ENCODE measurements at regions not wholly inside any gene's neighbourhood (a gene's known extent, or its start where the extent isn't known, plus 50 kb on each side); places are given as distances from the start of the nearest gene placed in this dataset.
"Not testable (repeated sequence)": the region's sequence is repeated elsewhere in the genome, so short reads cannot be mapped to it uniquely, and the experiment has no call there.

DNA sequence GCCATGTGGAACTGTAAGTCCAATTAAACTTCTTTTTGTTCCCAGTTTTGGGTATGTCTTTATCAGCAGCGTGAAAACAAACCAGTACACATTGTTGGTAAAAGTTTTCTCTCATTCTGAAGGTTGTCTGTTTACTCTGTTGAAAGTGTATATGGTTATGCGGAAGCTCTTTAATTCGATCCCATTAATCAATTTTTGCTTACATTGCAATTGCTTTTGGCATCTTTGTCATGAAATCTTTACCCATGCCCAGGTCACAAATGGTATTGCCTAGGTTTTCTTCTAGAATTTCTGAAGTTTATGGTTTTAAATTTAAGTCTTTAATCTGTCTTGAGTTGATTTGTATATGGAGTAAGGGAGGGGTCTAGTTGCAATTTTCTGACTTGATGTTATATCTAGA is 1901.9 kb downstream of the MAT2B start:
- H3K9me3 ChIP-seq: peaks cover 16% of the 10 kb centered on the region
- TF ChIP-seq Cebpa-rat (IDR thresholded peaks at IDR 0.05): no peak
- no peaks in the 10 kb centered on the region for H4K20me1 ChIP-seq
- H3K4me1 ChIP-seq: no peaks in the 10 kb centered on the region
- H3K36me3 ChIP-seq: no peaks in the 10 kb centered on the region
- no peak overlapping the region for H3K4me3 ChIP-seq
- no peak overlapping the region for H3K9ac ChIP-seq
- no peak overlapping the region for H3K27ac ChIP-seq
- no peaks in the 10 kb centered on the region for H3K27me3 ChIP-seq
- no peak overlapping the region for H3K4me2 ChIP-seq

DNA sequence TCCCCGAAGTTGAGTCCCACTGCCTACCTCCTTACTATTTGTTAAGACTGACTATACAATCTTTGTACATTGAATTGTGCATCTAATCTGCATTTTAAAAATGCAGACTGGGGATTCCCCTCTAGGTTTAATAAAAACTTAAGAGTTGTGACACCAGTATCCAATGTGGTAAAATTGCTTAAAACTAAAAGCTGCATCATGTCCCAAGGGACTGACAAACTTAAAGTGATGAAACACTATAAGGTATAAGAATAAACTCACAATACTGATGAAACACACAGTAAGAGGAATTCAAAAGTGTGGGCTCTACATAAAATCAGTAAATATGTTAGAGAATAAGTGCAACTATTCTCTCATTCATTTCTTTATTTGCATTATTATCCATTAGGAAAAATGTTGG is 1905.1 kb downstream of the MAT2B start:
- H3K4me2 ChIP-seq: no peak overlapping the region
- H3K36me3 ChIP-seq: no peaks in the 10 kb centered on the region
- H3K9ac ChIP-seq: no peak overlapping the region
- no peaks in the 10 kb centered on the region for H3K4me1 ChIP-seq
- H3K27me3 ChIP-seq: no peaks in the 10 kb centered on the region
- H4K20me1 ChIP-seq: no peaks in the 10 kb centered on the region
- TF ChIP-seq Cebpa-rat (IDR thresholded peaks at IDR 0.05): no peak
- no peak overlapping the region for H3K27ac ChIP-seq
- peaks cover 16% of the 10 kb centered on the region for H3K9me3 ChIP-seq
- H3K4me3 ChIP-seq: no peak overlapping the region

DNA sequence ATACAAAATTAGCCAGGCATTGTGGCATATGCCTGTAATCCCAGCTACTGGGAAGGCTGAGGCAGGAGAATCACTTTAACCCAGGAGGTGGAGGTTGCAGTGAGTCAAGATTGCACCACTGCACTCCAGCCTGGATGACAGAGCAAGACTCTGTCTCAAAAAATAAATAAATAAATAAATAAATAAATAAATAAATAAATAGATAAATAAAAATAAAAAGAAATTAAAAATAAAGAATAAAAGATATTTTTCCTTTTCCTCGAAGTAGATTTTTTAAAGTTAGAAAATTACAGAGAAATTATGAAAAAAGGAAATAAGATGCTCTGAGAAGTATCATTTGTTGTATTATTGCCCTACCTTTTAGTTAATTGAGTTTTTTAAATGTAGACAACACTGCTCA is 1906.1 kb downstream of the MAT2B start:
- H3K9me3 ChIP-seq: peaks cover 16% of the 10 kb centered on the region
- H3K4me3 ChIP-seq, H3K27ac ChIP-seq, H4K20me1 ChIP-seq, H3K4me2 ChIP-seq, H3K27me3 ChIP-seq, H3K36me3 ChIP-seq, H3K9ac ChIP-seq, H3K4me1 ChIP-seq: not testable (repeated sequence)

DNA sequence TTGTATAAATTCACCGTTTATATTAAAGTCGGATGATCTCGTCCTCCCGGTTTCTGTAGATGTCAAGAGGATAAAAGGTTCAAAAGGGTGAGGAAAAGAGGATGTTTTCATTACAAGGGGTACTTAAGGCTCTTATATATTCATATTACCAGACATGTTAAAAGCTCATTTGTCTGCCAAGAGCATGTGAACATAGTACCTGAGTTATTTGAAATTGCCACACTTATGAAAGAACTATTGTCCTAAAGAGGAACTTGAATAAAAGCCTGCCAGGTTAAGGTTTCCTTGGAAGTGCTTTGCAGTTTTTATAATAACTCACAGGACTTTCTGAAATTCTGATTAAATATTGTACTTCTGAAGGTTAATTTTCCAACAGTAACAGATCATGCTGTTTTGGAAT is 1915.1 kb downstream of the MAT2B start:
- Histone ChIP-seq H3K9me3 (no peaks in the 10 kb centered on the region), H4K20me1 (no peaks in the 10 kb centered on the region), H3K27me3 (no peaks in the 10 kb centered on the region), H3K27ac (no peak overlapping the region), H3K4me1 (no peaks in the 10 kb centered on the region), H3K4me2 (no peak overlapping the region), H3K9ac (no peak overlapping the region), H3K36me3 (no peaks in the 10 kb centered on the region), H3K4me3 (no peak overlapping the region)
- no peak for TF ChIP-seq Cebpa-rat (IDR thresholded peaks at IDR 0.05)

DNA sequence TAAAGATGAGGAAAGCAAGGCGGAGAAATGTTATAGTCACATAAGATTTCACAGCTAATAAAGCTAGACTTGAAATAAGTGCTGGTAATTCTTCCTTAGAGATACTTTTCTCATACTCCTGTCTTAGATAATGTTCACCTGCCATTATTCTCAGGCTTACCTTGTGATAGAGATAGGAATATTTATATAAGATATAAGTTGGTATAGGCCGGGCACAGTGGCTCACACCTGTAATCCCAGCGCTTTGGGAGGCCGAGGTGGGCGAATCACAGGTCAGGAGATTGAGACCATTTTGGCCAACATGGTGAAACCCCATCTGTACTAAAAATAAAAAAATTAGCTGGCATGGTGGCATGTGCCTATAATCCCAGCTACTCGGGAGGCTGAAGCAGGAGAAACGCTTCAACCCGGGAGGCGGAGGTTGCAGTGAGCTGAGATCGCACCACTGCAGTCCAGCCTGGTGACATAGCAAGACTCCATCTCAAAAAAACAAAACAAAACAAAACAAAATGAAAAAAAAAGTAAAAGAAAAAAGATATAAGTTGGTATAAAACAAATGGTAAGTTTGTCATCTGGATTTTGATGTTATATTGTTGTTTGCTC is 1918.4 kb downstream of the MAT2B start:
- Histone ChIP-seq H3K27ac (no peak overlapping the region), H3K4me3 (no peak overlapping the region), H4K20me1 (no peaks in the 10 kb centered on the region), H3K27me3 (no peaks in the 10 kb centered on the region), H3K4me1 (no peaks in the 10 kb centered on the region), H3K4me2 (no peak overlapping the region), H3K9me3 (no peaks in the 10 kb centered on the region), H3K9ac (no peak overlapping the region), H3K36me3 (no peaks in the 10 kb centered on the region)
- TF ChIP-seq Cebpa-rat (IDR thresholded peaks at IDR 0.05): no peak

DNA sequence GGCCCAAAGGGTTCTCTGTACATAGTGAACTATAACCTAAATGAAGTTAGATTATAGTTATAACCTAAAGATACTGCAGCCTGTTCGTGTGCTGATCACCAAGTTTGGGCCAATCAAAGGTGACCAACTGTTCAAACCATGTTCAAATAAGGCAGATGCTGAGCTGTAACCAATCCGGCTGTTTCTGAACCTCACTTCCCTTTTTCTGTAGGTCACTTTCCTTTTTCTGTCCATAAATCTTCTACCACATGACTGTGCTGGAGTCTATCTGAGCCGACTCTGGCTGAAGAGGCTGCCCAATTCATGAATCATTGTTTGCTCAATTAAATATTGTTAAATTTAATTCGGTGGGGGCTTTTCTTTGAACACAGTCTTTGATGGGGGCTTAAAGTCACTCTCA is 1920.2 kb downstream of the MAT2B start:
- H3K27me3 ChIP-seq: no peaks in the 10 kb centered on the region
- no peaks in the 10 kb centered on the region for H4K20me1 ChIP-seq
- H3K9me3 ChIP-seq: no peaks in the 10 kb centered on the region
- H3K4me2 ChIP-seq: no peak overlapping the region
- no peak overlapping the region for H3K9ac ChIP-seq
- H3K4me1 ChIP-seq: no peaks in the 10 kb centered on the region
- H3K36me3 ChIP-seq: no peaks in the 10 kb centered on the region
- TF ChIP-seq Cebpa-rat (IDR thresholded peaks at IDR 0.05): no peak
- H3K4me3 ChIP-seq: no peak overlapping the region
- no peak overlapping the region for H3K27ac ChIP-seq

DNA sequence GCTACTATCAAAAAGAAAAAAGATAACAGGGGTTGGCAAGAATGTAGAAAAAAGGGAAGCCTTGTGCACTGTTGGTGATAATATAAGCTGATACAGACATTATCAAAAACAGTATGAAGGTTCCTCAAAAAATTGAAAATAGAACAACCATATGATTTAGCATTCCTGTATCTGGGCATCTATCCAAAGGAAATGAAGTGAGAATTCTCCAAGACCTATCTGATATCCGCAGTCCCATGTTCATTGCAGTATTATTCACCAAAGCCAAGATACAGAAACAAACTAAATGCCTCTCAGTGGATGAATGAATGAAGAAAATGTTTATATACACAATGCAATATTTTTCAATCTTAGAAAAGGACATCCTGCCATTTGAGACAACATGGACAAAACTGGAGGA is 1943.3 kb downstream of the MAT2B start:
- H3K4me2 ChIP-seq: no peak overlapping the region
- H3K27ac ChIP-seq: no peak overlapping the region
- no peaks in the 10 kb centered on the region for H3K36me3 ChIP-seq
- no peak for TF ChIP-seq Cebpa-rat (IDR thresholded peaks at IDR 0.05)
- H4K20me1 ChIP-seq: no peaks in the 10 kb centered on the region
- H3K9ac ChIP-seq: no peak overlapping the region
- H3K4me3 ChIP-seq: no peak overlapping the region
- H3K9me3 ChIP-seq: peaks cover under 1% of the 10 kb centered on the region; the same call in 1 of the 2 replicates
- H3K4me1 ChIP-seq: no peaks in the 10 kb centered on the region
- no peaks in the 10 kb centered on the region for H3K27me3 ChIP-seq

DNA sequence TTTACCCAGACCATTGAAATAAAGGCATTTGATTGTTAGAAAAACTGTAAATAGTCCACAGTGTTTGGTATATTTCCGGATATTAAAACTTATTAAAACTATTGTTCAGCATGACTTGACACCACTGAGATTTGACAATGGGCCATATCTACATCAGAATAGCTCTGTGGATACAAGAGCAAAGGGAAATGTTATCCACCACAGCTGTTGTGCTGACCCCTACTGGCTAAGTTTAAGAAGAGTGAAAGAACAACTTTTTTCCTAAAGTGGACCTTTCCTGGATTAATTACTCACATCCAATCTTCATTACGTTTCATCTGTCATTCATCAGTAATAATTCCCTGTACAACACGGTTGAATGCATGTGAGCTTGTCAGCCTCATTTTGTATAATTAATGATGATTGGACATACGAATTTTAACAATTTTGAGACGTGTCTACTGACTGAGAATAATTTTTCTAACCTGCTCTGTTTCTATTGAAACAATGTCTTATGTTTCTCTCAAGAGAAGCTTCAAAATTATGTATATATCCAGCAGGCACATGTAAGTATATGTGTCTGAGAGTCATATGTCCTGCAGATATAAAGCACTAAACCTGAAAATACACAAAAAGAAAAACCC is 1952.6 kb downstream of the MAT2B start:
- H3K4me1 ChIP-seq: no peaks in the 10 kb centered on the region
- TF ChIP-seq Cebpa-rat (IDR thresholded peaks at IDR 0.05): no peak

DNA sequence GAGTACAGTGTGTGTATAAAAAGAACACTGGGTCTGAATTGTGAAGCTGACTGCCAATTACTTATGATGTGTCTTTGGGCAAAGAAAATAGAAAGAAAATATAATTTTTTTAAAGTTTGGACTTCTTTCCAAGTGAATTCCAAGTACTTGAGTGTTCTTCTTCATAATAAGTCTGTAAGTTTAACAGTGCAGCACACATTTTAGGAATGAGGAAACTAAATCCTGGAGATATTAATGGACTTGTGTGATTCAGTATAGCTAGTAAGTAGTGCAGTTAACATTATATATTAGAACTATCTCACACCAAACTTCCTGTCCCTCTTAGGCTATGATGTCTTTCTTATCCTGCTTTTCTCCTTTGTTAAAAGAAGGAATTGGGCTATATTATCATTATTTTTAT is 1953.8 kb downstream of the MAT2B start:
- Histone ChIP-seq H3K9ac (no peak overlapping the region), H3K9me3 (no peaks in the 10 kb centered on the region), H3K36me3 (no peaks in the 10 kb centered on the region), H3K4me1 (no peaks in the 10 kb centered on the region), H3K27ac (no peak overlapping the region), H3K27me3 (no peaks in the 10 kb centered on the region), H4K20me1 (no peaks in the 10 kb centered on the region), H3K4me2 (no peak overlapping the region), H3K4me3 (no peak overlapping the region)
- no peak for TF ChIP-seq Cebpa-rat (IDR thresholded peaks at IDR 0.05)

More for the DNA sequence above, 1952.6 kb downstream of the MAT2B start:
- no peak overlapping the region for H3K4me2 ChIP-seq
- H3K27ac ChIP-seq: no peak overlapping the region
- no peaks in the 10 kb centered on the region for H4K20me1 ChIP-seq
- H3K36me3 ChIP-seq: no peaks in the 10 kb centered on the region
- no peak overlapping the region for H3K9ac ChIP-seq
- H3K27me3 ChIP-seq: no peaks in the 10 kb centered on the region
- no peaks in the 10 kb centered on the region for H3K9me3 ChIP-seq
- no peak overlapping the region for H3K4me3 ChIP-seq

DNA sequence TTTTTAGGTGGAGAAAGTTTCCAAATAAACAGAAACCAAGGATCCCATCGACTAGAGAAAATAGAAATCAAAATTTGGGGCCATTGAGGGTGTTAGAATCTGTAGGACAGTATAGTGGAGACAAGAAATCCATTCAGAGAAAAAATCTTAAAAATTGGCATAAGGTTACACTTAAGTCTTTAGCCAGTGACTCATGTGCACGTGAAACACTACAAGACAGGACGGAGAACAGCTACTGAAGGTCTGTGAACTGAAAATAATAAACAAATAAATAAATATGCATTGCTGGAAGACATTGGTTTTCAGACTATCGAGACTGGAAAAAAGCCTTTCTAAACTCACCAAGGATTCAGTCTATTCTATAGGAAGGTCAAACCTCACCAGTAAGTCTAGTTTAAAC is 1955.5 kb downstream of the MAT2B start:
- Histone ChIP-seq H3K9me3 (no peaks in the 10 kb centered on the region), H3K27ac (no peak overlapping the region), H4K20me1 (no peaks in the 10 kb centered on the region), H3K4me1 (no peaks in the 10 kb centered on the region), H3K36me3 (no peaks in the 10 kb centered on the region), H3K9ac (no peak overlapping the region), H3K4me3 (no peak overlapping the region), H3K4me2 (no peak overlapping the region), H3K27me3 (no peaks in the 10 kb centered on the region)
- TF ChIP-seq Cebpa-rat (IDR thresholded peaks at IDR 0.05): no peak

DNA sequence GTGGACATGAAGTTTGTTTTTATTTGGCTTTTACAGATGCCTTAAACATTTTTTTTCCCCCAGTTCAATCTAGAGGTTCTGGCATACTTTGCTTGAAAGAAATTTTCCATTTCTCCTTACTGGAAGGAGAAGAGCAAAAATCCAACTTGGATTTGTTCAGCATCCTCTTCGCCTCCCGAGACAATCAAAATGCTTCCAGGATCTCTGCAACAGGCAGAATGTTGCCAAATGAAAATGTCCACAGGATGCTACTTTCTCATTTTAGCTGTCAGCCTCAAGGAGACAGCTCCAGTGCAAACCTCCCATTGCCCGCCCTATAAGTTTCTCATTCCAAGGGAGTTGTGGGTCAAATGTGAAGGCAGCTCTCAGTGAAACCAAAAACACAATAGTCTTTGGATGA is 1972.1 kb downstream of the MAT2B start:
- Histone ChIP-seq H3K27ac (no peak overlapping the region), H3K4me1 (no peaks in the 10 kb centered on the region), H3K4me3 (no peak overlapping the region), H3K27me3 (no peaks in the 10 kb centered on the region), H3K36me3 (no peaks in the 10 kb centered on the region), H3K9me3 (no peaks in the 10 kb centered on the region), H3K9ac (no peak overlapping the region), H4K20me1 (no peaks in the 10 kb centered on the region), H3K4me2 (no peak overlapping the region)
- TF ChIP-seq Cebpa-rat (IDR thresholded peaks at IDR 0.05): no peak
